PC-9 (cell line): ENCODE measurements at regions not wholly inside any gene's neighbourhood (a gene's known extent, or its start where the extent isn't known, plus 50 kb on each side); places are given as distances from the start of the nearest gene placed in this dataset.

Experiments
- BruUV-seq: library from RNA; stranded (reverse); fragments of 400-500 nt; replicated peaks from 2 replicates; lab custom pipeline; 2021; lab: Mats Ljungman, UMichigan
- CTCF ChIA-PET: fragments of 300-600 bp; sonication (Branson Sonifier 250); formaldehyde crosslinking; loops from one replicate; lab custom pipeline; 2022; ENCODE audit warnings: antibody characterized with exemption; lab: Charles Lee
- POLR2A ChIA-PET: fragments of 300-600 bp; sonication (Branson Sonifier 250); formaldehyde crosslinking; loops from one replicate; lab custom pipeline; 2022; ENCODE audit warnings: antibody characterized with exemption; ENCODE audit not compliant: unreplicated experiment; lab: Charles Lee
- DNase-seq, 2 experiments: peaks; one replicate each; pipeline versions ENCODE4 v3.0.0 to v3.0.0-alpha.2; 2015 to 2022; ENCODE audit warnings: mixed read lengths in 1 of 2
- H2AFZ ChIP-seq: fragments of 200-600 bp; sonication (generic); 2 replicates; pipeline ENCODE4 v1.8.1; 2017; ENCODE audit warnings: antibody characterized with exemption
- H3F3A ChIP-seq: fragments of 200-600 bp; sonication (generic); 2 replicates; pipeline ENCODE4 v1.8.1; 2017; ENCODE audit warnings: antibody characterized with exemption, mild to moderate bottlenecking, low read depth; ENCODE audit not compliant: insufficient read depth
- H3K27ac ChIP-seq: fragments of 200-600 bp; sonication (generic); 2 replicates; pipeline ENCODE4 v1.6.1; 2016; ENCODE audit warnings: mixed run types
- H3K27me3 ChIP-seq: fragments of 200-600 bp; sonication (generic); 2 replicates; pipeline ENCODE4 v1.6.1; 2016; ENCODE audit warnings: low read depth, mixed run types; ENCODE audit not compliant: insufficient read depth
- H3K36me3 ChIP-seq: fragments of 200-600 bp; sonication (generic); 2 replicates; pipeline ENCODE4 v1.6.1; 2016; ENCODE audit warnings: low read depth, mixed run types
- H3K4me1 ChIP-seq: fragments of 200-600 bp; sonication (generic); replicated peaks from 2 replicates; pipeline ENCODE4 v1.6.1; 2016; ENCODE audit warnings: mixed run types; ENCODE audit not compliant: insufficient read depth
- H3K4me2 ChIP-seq: fragments of 200-600 bp; sonication (generic); 2 replicates; pipeline ENCODE4 v1.6.1; 2017; ENCODE audit warnings: mixed run types
- H3K4me3 ChIP-seq: fragments of 200-600 bp; sonication (generic); 2 replicates; pipeline ENCODE4 v1.6.1; 2016; ENCODE audit warnings: mixed run types
- H3K79me2 ChIP-seq: fragments of 200-600 bp; sonication (generic); 2 replicates; pipeline ENCODE4 v1.6.1; 2017; ENCODE audit warnings: low read depth, mixed run types
- H3K9me2 ChIP-seq: fragments of 200-600 bp; sonication (generic); 2 replicates; pipeline ENCODE4 v1.8.1; 2017; ENCODE audit warnings: mild to moderate bottlenecking; ENCODE audit not compliant: insufficient read depth
- H3K9me3 ChIP-seq: fragments of 200-600 bp; sonication (generic); 2 replicates; pipeline ENCODE4 v1.8.1; 2016; ENCODE audit warnings: low read depth; ENCODE audit not compliant: insufficient read depth
- H4K20me1 ChIP-seq: fragments of 200-600 bp; sonication (generic); 2 replicates; pipeline ENCODE4 v1.8.1; 2017; ENCODE audit not compliant: insufficient read depth
- EZH2 ChIP-seq: fragments of 200-600 bp; sonication (generic); IDR thresholded peaks from 2 replicates; pipeline ENCODE4 v1.8.0; 2017; ENCODE audit warnings: antibody characterized with exemption, low read depth
- intact Hi-C: fragments of 100-400 bp; cut with micrococcal nuclease; formaldehyde crosslinking; loops from one replicate; pipeline ENCODE4 v1.10.0; 2022; ENCODE audit not compliant: unreplicated experiment
- TF ChIP-seq, protein P1 (sequence below): fragments of 200-600 bp; sonication (generic); conservative IDR thresholded peaks from 2 replicates; pipeline ENCODE4 v1.6.1; 2017; ENCODE audit warnings: mixed run types, antibody characterized with exemption, mild to moderate bottlenecking, moderate library complexity

DNA sequence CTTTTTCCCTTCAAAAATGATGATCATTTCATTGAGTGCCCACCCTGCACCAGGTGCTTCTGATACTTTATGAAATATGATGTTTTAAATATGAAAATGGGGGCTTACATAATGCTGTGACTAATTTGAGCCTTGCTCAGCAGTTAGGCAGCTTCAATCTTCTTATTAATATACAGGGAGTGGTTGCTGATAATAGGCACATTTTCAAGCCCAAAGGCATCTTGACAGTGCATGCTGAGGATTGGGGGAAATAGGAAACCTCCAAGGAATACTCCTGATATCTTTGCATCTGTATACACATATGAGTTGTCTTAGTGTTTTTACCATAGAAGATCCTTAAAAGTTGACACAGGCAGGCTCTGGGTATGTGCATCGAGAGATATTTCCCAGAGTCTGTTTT is 262.3 kb upstream of the SASH1 start:
- Histone ChIP-seq H3K79me2 (no peaks in the 10 kb centered on the region), H3K4me1 (no peaks in the 10 kb centered on the region), H3K4me2 (no peak overlapping the region), H3K27me3 (no peaks in the 10 kb centered on the region), H4K20me1 (no peaks in the 10 kb centered on the region), H3K4me3 (no peak overlapping the region), H3F3A (no peaks in the 10 kb centered on the region), H3K9me3 (no peaks in the 10 kb centered on the region), H3K36me3 (no peaks in the 10 kb centered on the region), H3K27ac (no peak overlapping the region), H2AFZ (no peak overlapping the region), H3K9me2 (no peaks in the 10 kb centered on the region)
- no peak for TF ChIP-seq EZH2
- TF ChIP-seq, protein P1, sequence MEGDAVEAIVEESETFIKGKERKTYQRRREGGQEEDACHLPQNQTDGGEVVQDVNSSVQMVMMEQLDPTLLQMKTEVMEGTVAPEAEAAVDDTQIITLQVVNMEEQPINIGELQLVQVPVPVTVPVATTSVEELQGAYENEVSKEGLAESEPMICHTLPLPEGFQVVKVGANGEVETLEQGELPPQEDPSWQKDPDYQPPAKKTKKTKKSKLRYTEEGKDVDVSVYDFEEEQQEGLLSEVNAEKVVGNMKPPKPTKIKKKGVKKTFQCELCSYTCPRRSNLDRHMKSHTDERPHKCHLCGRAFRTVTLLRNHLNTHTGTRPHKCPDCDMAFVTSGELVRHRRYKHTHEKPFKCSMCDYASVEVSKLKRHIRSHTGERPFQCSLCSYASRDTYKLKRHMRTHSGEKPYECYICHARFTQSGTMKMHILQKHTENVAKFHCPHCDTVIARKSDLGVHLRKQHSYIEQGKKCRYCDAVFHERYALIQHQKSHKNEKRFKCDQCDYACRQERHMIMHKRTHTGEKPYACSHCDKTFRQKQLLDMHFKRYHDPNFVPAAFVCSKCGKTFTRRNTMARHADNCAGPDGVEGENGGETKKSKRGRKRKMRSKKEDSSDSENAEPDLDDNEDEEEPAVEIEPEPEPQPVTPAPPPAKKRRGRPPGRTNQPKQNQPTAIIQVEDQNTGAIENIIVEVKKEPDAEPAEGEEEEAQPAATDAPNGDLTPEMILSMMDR, result no peak
- CTCF ChIA-PET, result no interaction called here
- DNase-seq, result no peak
- intact Hi-C loops, result no loop called here
- POLR2A ChIA-PET, result no interaction called here
- no TSS peak for BruUV-seq

DNA sequence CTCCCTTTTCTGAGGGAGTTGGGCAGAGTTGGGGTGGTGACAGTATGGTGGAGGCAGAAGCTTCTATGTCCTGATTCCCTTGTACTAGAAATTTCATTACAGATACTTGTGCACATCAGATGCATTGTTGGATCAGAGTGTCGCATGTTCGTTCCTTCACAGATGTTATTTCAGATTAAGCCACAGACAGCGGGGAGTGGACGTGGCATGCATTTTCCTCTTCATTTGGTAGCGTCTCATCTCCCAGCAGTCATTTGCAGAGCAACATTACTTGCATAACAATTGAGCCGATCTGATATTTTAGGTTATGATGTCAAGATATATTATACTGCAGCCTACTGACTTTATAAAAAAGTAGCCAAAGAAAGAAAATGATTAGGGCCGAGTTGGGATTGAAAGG is 261.6 kb upstream of the SASH1 start:
- H3K4me3 ChIP-seq, result no peak overlapping the region
- no TSS peak for BruUV-seq
- no peak for TF ChIP-seq EZH2
- H3K9me2 ChIP-seq, result no peaks in the 10 kb centered on the region
- no peak overlapping the region for H3K27ac ChIP-seq
- H3K4me2 ChIP-seq, result no peak overlapping the region
- H2AFZ ChIP-seq, result no peak overlapping the region
- H3K36me3 ChIP-seq, result no peaks in the 10 kb centered on the region
- intact Hi-C loops, result no loop called here
- H3F3A ChIP-seq, result no peaks in the 10 kb centered on the region
- no peaks in the 10 kb centered on the region for H3K79me2 ChIP-seq
- POLR2A ChIA-PET, result no interaction called here
- no peaks in the 10 kb centered on the region for H3K27me3 ChIP-seq
- no peak for DNase-seq
- no peaks in the 10 kb centered on the region for H3K9me3 ChIP-seq
- CTCF ChIA-PET, result no interaction called here
- H3K4me1 ChIP-seq, result no peaks in the 10 kb centered on the region
- H4K20me1 ChIP-seq, result no peaks in the 10 kb centered on the region

DNA sequence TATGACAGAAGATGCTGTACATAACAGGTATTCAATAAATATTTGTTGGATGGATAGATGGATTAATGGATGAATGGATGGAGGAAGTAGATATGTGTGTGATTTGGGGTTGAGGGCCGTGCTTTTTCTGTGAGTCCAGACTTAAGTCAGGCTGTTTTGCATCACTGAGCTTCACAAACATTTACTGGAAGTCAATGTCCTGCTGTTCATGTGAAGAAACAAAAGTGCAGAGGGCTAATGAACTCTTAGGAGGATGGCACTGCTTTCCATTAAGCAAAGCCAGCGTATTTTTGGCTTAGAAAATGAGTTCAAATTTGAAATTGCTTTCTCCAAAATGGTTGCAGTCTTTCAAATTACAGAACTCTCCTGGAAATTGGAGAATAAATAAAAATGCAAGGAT is 260.6 kb upstream of the SASH1 start:
- H3F3A ChIP-seq, result no peaks in the 10 kb centered on the region
- TF ChIP-seq, protein P1, result no peak
- no peak for TF ChIP-seq EZH2
- H2AFZ ChIP-seq, result no peak overlapping the region
- ChIA-PET POLR2A (interaction anchor here (0.5 kb wide), 1 partner anchor 433 kb away, joined by 3 read pairs; no protein-coding TSS in a partner anchor), CTCF (no interaction called here)
- no peaks in the 10 kb centered on the region for H3K27me3 ChIP-seq
- DNase-seq, result no peak
- intact Hi-C loops, result no loop called here
- no peak overlapping the region for H3K4me3 ChIP-seq
- no peaks in the 10 kb centered on the region for H3K79me2 ChIP-seq
- H3K9me3 ChIP-seq, result no peaks in the 10 kb centered on the region
- H3K4me1 ChIP-seq, result no peaks in the 10 kb centered on the region
- no TSS peak for BruUV-seq
- no peaks in the 10 kb centered on the region for H3K9me2 ChIP-seq
- no peaks in the 10 kb centered on the region for H4K20me1 ChIP-seq
- no peak overlapping the region for H3K27ac ChIP-seq
- H3K36me3 ChIP-seq, result no peaks in the 10 kb centered on the region
- H3K4me2 ChIP-seq, result no peak overlapping the region

DNA sequence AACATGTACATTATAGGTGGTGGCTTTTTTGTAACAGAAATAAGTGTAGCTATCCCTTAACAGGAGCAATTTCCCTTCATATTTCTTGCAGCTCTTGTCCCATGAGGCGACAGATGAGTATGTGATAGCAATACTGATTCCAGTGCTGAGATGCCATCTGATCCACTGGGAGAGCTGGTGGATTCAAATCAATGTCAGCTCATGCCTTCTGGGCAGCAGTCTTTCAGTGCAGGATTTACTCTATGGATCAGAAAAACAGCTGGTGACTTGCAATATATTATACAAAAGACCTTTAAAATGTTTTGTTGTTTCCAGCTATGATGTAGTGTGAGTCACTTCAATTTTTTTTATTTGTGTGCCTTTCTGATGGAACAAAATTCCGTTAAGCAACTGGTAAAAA is 259.9 kb upstream of the SASH1 start:
- no peak overlapping the region for H3K27ac ChIP-seq
- DNase-seq, result no peak
- POLR2A ChIA-PET, result interaction anchor here (0.5 kb wide), 1 partner anchor 434 kb away, joined by 3 read pairs; no protein-coding TSS in a partner anchor

More for the DNA sequence above, 259.9 kb upstream of the SASH1 start:
- intact Hi-C loops, result no loop called here
- no peaks in the 10 kb centered on the region for H3K27me3 ChIP-seq
- no peaks in the 10 kb centered on the region for H3K9me3 ChIP-seq
- TF ChIP-seq EZH2, result no peak
- TF ChIP-seq, protein P1, result no peak
- CTCF ChIA-PET, result no interaction called here
- H3K36me3 ChIP-seq, result no peaks in the 10 kb centered on the region
- H3K79me2 ChIP-seq, result no peaks in the 10 kb centered on the region
- H3F3A ChIP-seq, result no peaks in the 10 kb centered on the region
- H3K4me3 ChIP-seq, result no peak overlapping the region
- H4K20me1 ChIP-seq, result no peaks in the 10 kb centered on the region
- H3K4me2 ChIP-seq, result no peak overlapping the region
- H3K4me1 ChIP-seq, result no peaks in the 10 kb centered on the region
- H3K9me2 ChIP-seq, result no peaks in the 10 kb centered on the region
- no TSS peak for BruUV-seq
- H2AFZ ChIP-seq, result no peak overlapping the region
